Activated CD8-positive, alpha-beta T cell treated with anti-CD3 and anti-CD28 coated beads for 36 hours (primary cell): ENCODE measurements at regions not wholly inside any gene's neighbourhood (a gene's known extent, or its start where the extent isn't known, plus 50 kb on each side); places are given as distances from the start of the nearest gene placed in this dataset.

Source experiments
- ATAC-seq: fragments of 200-7000 bp; cut with Tn5 transposase; one replicate; pipeline ENCODE4 v1.10.0; 2021; ENCODE audit warnings: mild to moderate bottlenecking, moderate library complexity
- CTCF ChIA-PET: fragments of 350-600 bp; sonication (Branson Sonifier 250); formaldehyde crosslinking; loops from one replicate; lab custom pipeline; 2021; ENCODE audit warnings: antibody characterized with exemption; lab: Charles Lee
- POLR2A ChIA-PET: fragments of 350-600 bp; sonication (Branson Sonifier 250); formaldehyde crosslinking; loops from one replicate; lab custom pipeline; 2021; ENCODE audit warnings: antibody characterized with exemption; lab: Charles Lee
- DNase-seq: peaks from one replicate; pipeline ENCODE4 v3.0.0-alpha.2; 2020
- H3K27ac Mint-ChIP-seq: one replicate; pipeline ENCODE4 v1.8.0; 2021; ENCODE audit warnings: mild to moderate bottlenecking, mixed read lengths
- H3K27me3 Mint-ChIP-seq: one replicate; pipeline ENCODE4 v1.8.0; 2021; ENCODE audit warnings: mixed read lengths
- H3K36me3 Mint-ChIP-seq: one replicate; pipeline ENCODE4 v1.8.0; 2021; ENCODE audit warnings: low read depth, mixed read lengths
- H3K4me1 Mint-ChIP-seq: one replicate; pipeline ENCODE4 v1.8.0; 2021; ENCODE audit warnings: low read depth, mixed read lengths
- H3K4me3 Mint-ChIP-seq: one replicate; pipeline ENCODE4 v1.8.0; 2021; ENCODE audit warnings: mild to moderate bottlenecking, moderate library complexity, mixed read lengths
- H3K9me3 Mint-ChIP-seq: one replicate; pipeline ENCODE4 v1.8.0; 2021; ENCODE audit warnings: mixed read lengths
- CTCF ChIP-seq: fragments of 200-600 bp; IDR thresholded peaks from one replicate; pipeline ENCODE4 v1.8.0; 2022; ENCODE audit warnings: antibody characterized with exemption, mild to moderate bottlenecking
- intact Hi-C: fragments of 100-400 bp; cut with micrococcal nuclease; formaldehyde crosslinking; loops from one replicate; pipeline ENCODE4 v1.10.0; 2022

- Mint-ChIP-seq H3K27me3 (peaks cover 9% of the 10 kb centered on the region), H3K9me3 (no peaks in the 10 kb centered on the region), H3K4me1 (no peaks in the 10 kb centered on the region), H3K27ac (no peak overlapping the region), H3K36me3 (no peaks in the 10 kb centered on the region), H3K4me3 (no peak overlapping the region)
- ATAC-seq, result no peak
- no peak for DNase-seq
- CTCF ChIA-PET, result no interaction called here
- intact Hi-C loops, result no loop called here
- TF ChIP-seq CTCF, result no peak
- POLR2A ChIA-PET, result no interaction called here
These were observed 102.4 kb downstream of the ACKR3 start for GRCh38 chr2:236671896-236672562.

DNA sequence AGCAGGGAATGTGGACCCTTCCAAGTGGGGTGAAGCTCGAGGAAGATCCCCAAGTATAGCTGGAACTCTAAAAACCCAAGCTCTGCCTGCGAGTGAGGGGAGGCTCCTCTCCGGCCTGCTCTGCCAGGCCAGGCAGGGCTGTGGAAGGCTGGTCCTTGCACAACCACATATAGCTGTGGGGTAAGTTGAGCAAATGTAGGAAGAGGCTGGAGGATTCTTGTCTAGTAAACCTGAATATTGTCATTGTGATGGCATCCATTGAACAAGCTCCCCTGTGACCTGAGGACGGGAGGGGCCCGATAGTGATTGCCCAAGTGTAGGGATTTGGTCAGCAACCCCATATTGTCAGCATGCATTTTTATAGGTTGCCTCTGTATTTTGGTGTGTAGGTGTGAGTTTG lies 103.0 kb downstream of the ACKR3 start:
- intact Hi-C loops, result no loop called here
- ChIA-PET CTCF (no interaction called here), POLR2A (no interaction called here)
- TF ChIP-seq CTCF, result no peak
- Mint-ChIP-seq H3K36me3 (no peaks in the 10 kb centered on the region), H3K27ac (no peak overlapping the region), H3K9me3 (no peaks in the 10 kb centered on the region), H3K4me3 (no peak overlapping the region), H3K4me1 (no peaks in the 10 kb centered on the region), H3K27me3 (peaks cover 14% of the 10 kb centered on the region)
- DNase-seq, result no peak
- ATAC-seq, result no peak

GRCh38 chr2:236673126-236673822 lies 103.6 kb downstream of the ACKR3 start:
- Mint-ChIP-seq H3K4me1 (no peaks in the 10 kb centered on the region), H3K4me3 (no peak overlapping the region), H3K36me3 (no peaks in the 10 kb centered on the region), H3K27me3 (peaks cover 15% of the 10 kb centered on the region), H3K27ac (no peak overlapping the region), H3K9me3 (no peaks in the 10 kb centered on the region)
- DNase-seq (no peak), ATAC-seq (no peak)
- TF ChIP-seq CTCF, result no peak
- intact Hi-C loops, result no loop called here
- ChIA-PET CTCF (no interaction called here), POLR2A (no interaction called here)

DNA sequence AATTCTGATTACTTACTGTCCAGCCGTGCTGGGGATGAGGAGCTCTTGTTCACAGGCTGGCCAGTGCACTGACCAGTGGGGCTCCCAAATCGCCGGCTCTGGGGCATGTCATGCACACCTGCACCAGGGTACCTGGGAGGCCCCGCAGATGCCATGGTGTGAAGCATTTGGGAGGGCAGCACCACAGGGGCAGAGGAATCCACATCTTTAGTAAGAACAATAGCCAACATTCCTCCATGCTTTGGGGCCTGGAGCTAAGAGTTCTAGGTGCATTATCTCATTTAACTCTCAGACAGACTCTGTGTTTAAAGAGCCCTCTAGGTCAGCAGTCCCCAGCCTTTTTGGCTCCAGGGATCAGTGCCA lies 104.2 kb downstream of the ACKR3 start:
- ATAC-seq, result no peak
- Mint-ChIP-seq H3K27ac (no peak overlapping the region), H3K27me3 (peaks cover 15% of the 10 kb centered on the region), H3K4me1 (no peaks in the 10 kb centered on the region), H3K36me3 (no peaks in the 10 kb centered on the region), H3K9me3 (no peaks in the 10 kb centered on the region), H3K4me3 (no peak overlapping the region)
- intact Hi-C loops, result no loop called here
- ChIA-PET POLR2A (no interaction called here), CTCF (no interaction called here)
- TF ChIP-seq CTCF, result no peak
- no peak for DNase-seq

DNA sequence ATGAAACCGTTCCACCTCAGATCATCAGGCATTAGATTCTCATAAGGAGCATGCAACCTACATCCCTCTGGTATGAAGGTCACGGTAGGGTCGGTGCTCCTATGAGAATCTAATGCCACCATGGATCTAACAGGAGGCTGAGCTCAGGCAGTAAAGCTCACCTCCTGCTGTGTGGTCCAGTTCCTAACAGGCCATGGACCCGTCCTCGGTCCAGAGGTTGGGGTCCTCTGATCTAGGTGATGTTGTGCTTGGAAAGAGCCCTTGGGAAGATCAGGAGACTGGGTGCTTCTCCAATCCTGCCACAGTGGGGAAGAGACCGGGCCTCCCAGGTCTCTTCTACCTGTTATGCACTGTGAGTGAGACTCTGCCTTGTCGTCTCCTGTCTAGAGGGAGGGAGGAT lies 104.6 kb downstream of the ACKR3 start:
- POLR2A ChIA-PET, result no interaction called here
- CTCF ChIA-PET, result no interaction called here
- H3K4me1 Mint-ChIP-seq, result no peaks in the 10 kb centered on the region
- ATAC-seq (no peak), DNase-seq (no peak)
- intact Hi-C loops, result no loop called here
- no peaks in the 10 kb centered on the region for H3K36me3 Mint-ChIP-seq
- H3K4me3 Mint-ChIP-seq, result no peak overlapping the region
- TF ChIP-seq CTCF, result no peak
- H3K27me3 Mint-ChIP-seq, result peaks cover 15% of the 10 kb centered on the region
- H3K27ac Mint-ChIP-seq, result no peak overlapping the region
- H3K9me3 Mint-ChIP-seq, result no peaks in the 10 kb centered on the region
